ENCODE measurements at regions not wholly inside any gene's neighbourhood (a gene's known extent, or its start where the extent isn't known, plus 50 kb on each side); places are given as distances from the start of the nearest gene placed in this dataset.
A peak's percentile ranks its signal among the peaks of the same experiment; 100 is the strongest.

DNA sequence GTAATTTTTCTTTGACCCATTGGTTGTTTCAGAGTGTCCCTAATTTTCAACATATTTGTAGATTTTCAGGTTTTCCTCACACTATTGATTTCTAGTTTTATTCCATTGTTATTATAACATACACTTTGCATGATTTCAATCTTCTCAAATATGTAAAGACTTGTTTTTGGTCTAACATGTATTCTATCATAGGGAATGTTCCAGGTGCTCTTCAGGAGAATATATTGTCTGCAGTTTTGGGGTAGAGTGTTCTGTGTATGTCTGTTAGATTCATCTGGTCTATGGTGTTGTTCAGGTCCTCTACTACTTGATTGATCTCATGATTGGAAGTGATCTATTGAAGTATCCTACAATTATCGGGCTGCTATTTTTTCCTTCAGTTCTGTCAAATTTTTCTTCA is 440.9 kb upstream of the MIR17HG start:
- no peak for ATAC-seq
- H3K4me1 ChIP-seq, result no peaks in the 10 kb centered on the region
- no peaks in the 10 kb centered on the region for H3K27me3 ChIP-seq (ENCODE audit: low read depth)
- TF ChIP-seq, protein P1, sequence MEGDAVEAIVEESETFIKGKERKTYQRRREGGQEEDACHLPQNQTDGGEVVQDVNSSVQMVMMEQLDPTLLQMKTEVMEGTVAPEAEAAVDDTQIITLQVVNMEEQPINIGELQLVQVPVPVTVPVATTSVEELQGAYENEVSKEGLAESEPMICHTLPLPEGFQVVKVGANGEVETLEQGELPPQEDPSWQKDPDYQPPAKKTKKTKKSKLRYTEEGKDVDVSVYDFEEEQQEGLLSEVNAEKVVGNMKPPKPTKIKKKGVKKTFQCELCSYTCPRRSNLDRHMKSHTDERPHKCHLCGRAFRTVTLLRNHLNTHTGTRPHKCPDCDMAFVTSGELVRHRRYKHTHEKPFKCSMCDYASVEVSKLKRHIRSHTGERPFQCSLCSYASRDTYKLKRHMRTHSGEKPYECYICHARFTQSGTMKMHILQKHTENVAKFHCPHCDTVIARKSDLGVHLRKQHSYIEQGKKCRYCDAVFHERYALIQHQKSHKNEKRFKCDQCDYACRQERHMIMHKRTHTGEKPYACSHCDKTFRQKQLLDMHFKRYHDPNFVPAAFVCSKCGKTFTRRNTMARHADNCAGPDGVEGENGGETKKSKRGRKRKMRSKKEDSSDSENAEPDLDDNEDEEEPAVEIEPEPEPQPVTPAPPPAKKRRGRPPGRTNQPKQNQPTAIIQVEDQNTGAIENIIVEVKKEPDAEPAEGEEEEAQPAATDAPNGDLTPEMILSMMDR (IDR thresholded peaks at IDR 0.05), result no peak
- no peak for DNase-seq
- H3K27ac ChIP-seq, result no peak overlapping the region
- H3K9me3 ChIP-seq, result no peaks in the 10 kb centered on the region
- intact Hi-C loops (cut with DNase I), result no loop called here
- no peak overlapping the region for H3K4me3 ChIP-seq
- no peaks in the 10 kb centered on the region for H3K36me3 ChIP-seq

DNA sequence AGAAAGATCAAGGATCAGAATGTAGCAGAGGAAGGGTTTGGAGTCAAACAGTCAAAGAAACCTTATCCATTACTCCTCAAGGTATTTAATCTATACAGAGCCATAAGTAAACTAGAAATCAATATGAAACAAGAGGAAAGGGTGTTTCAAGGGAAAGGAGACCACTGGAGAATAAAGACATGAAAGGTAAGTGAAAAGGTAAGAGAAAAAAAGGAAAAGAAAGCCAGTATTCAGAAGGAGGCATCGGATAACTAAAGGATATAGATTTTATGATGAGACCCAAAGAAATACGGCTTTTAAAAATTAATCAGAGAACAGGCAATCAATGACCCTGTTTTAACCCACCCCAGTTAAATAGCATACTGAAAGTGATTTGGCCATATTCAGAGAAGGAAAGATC is 438.7 kb upstream of the MIR17HG start:
- Histone ChIP-seq H3K27me3 (ENCODE audit: low read depth) (no peaks in the 10 kb centered on the region), H3K36me3 (no peaks in the 10 kb centered on the region), H3K9me3 (no peaks in the 10 kb centered on the region), H3K27ac (no peak overlapping the region), H3K4me3 (no peak overlapping the region), H3K4me1 (no peaks in the 10 kb centered on the region)
- DNase-seq (no peak), ATAC-seq (no peak)
- TF ChIP-seq, protein P1 (IDR thresholded peaks at IDR 0.05), result no peak
- intact Hi-C loops (cut with DNase I), result no loop called here

DNA sequence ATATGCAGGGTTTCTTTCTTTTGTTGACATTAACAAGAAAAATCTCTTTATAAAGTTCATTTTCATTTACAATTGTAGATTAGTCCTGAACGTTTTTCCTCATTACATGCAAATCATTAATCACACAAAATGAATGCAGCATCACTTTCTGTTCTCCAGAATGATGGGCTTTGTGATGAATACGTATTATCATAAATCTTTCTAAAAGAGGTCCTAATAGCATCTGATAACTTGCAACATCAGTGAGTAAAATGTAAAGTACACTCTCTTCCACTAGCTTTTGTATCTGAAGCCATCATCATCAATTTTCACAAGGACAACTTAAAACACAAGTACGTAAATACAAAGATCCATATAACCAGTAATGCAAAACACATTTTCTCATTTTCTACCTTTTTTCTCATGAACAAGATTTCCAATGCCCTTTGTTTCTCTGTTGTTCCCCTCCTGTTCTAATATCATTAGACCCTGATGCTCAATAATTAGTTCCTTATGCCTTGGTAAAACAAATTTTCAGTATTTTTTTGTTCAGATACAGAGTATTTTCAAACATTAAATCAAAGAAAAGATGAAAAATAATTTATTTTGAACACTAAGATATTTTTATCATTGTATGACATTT is 437.4 kb upstream of the MIR17HG start:
- H3K27me3 ChIP-seq (ENCODE audit: low read depth), result no peaks in the 10 kb centered on the region
- ATAC-seq (no peak), DNase-seq (no peak)
- H3K36me3 ChIP-seq, result no peaks in the 10 kb centered on the region
- no peak overlapping the region for H3K27ac ChIP-seq
- H3K4me1 ChIP-seq, result no peaks in the 10 kb centered on the region
- no peak overlapping the region for H3K4me3 ChIP-seq
- intact Hi-C loops (cut with DNase I), result no loop called here
- H3K9me3 ChIP-seq, result no peaks in the 10 kb centered on the region
- TF ChIP-seq, protein P1 (IDR thresholded peaks at IDR 0.05), result no peak

DNA sequence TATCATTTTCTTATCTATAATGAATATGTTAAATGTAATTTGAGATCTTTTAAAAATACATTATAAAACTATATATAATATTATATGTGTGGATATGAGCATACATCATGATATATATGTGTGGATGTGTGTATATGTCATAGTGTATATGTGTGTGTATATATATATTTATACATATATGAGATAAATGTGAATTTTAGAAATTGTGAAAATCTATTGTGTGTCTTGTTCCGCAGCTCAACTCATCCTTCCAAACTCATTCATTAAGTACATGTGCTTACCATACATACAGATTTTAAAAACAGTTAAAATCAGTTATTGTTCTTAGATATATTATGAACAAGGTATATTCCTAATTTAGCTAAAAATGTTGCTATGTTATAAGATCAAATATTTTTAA is 435.2 kb upstream of the MIR17HG start:
- Histone ChIP-seq H3K4me3 (no peak overlapping the region), H3K36me3 (no peaks in the 10 kb centered on the region), H3K4me1 (no peaks in the 10 kb centered on the region), H3K27me3 (ENCODE audit: low read depth) (no peaks in the 10 kb centered on the region), H3K9me3 (no peaks in the 10 kb centered on the region), H3K27ac (no peak overlapping the region)
- TF ChIP-seq, protein P1 (IDR thresholded peaks at IDR 0.05), result no peak
- DNase-seq, result no peak
- ATAC-seq, result no peak
- intact Hi-C loops (cut with DNase I), result no loop called here

DNA sequence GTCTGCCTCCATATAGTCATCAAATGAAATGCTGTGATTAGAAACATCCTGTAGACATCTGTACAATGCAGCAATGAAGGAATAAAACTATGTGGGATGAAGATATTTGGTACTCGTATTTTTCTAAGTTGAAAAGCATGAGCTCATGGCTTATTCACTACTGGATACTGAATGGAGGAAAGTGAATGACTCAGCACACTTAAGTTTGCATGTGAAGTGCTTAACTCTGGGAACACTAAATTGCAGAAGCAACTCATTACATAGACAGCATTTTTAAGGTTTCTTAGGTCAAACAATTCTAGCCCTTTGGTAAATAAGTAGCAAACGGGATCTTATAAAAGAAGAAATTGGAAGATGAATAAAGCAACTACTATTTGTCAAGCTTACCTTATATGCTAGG is 429.0 kb upstream of the MIR17HG start:
- H3K4me1 ChIP-seq, result no peaks in the 10 kb centered on the region
- peak; percentile 48 to 83 for ATAC-seq
- intact Hi-C loops (cut with DNase I), result no loop called here
- H3K27me3 ChIP-seq (ENCODE audit: low read depth), result no peaks in the 10 kb centered on the region
- no peak overlapping the region for H3K27ac ChIP-seq
- H3K4me3 ChIP-seq, result no peak overlapping the region
- no peaks in the 10 kb centered on the region for H3K36me3 ChIP-seq
- no peak for DNase-seq
- TF ChIP-seq, protein P1 (IDR thresholded peaks at IDR 0.05), result no peak
- no peaks in the 10 kb centered on the region for H3K9me3 ChIP-seq

Measured in lower lobe of right lung (tissue), 2 donors.